Liver (tissue), 8 donors: ENCODE measurements at regions not wholly inside any gene's neighbourhood (a gene's known extent, or its start where the extent isn't known, plus 50 kb on each side); places are given as distances from the start of the nearest gene placed in this dataset.

Experiments used
- DNase-seq: peaks from one replicate; pipeline ENCODE4 v3.0.0-alpha.2; 2017; ENCODE audit warnings: low spot score
- H3K27ac ChIP-seq, 2 donors: one replicate each; pipeline ENCODE4 v1.7.0; 2013; ENCODE audit warnings: inconsistent platforms in 2 of 2, low read length in 2 of 2, control low read depth in 1 of 2, low read depth in 1 of 2, mild to moderate bottlenecking in 1 of 2
- H3K27me3 ChIP-seq, 4 donors: one replicate each; pipeline versions ENCODE4 v1.6.1 to v1.7.0; 2013; ENCODE audit warnings: low read length in 3 of 4, inconsistent platforms in 1 of 4, mild to moderate bottlenecking in 1 of 4, moderate library complexity in 1 of 4; ENCODE audit not compliant: control insufficient read depth in 4 of 4, insufficient read depth in 4 of 4
- H3K36me3 ChIP-seq, 4 donors: one replicate each; pipeline versions ENCODE4 v1.6.1 to v1.7.0; 2013; ENCODE audit warnings: low read length in 3 of 4, mild to moderate bottlenecking in 3 of 4, low read depth in 1 of 4, moderate library complexity in 1 of 4; ENCODE audit not compliant: control insufficient read depth in 4 of 4, insufficient read depth in 3 of 4
- H3K4me1 ChIP-seq, 4 donors: one replicate each; pipeline versions ENCODE4 v1.6.1 to v1.7.0; 2013; ENCODE audit warnings: low read length in 3 of 4, mild to moderate bottlenecking in 3 of 4, moderate library complexity in 1 of 4; ENCODE audit not compliant: control insufficient read depth in 4 of 4, insufficient read depth in 4 of 4
- H3K4me3 ChIP-seq, 3 donors: one replicate each; pipeline versions ENCODE4 v1.6.1 to v1.7.0; 2013; ENCODE audit warnings: low read length in 3 of 3, control low read depth in 1 of 3, low read depth in 1 of 3, mild to moderate bottlenecking in 1 of 3
- H3K9ac ChIP-seq, 2 donors: one replicate each; pipeline ENCODE4 v1.7.0; 2013; ENCODE audit warnings: low read length in 2 of 2, mild to moderate bottlenecking in 2 of 2, moderate library complexity in 2 of 2, control low read depth in 1 of 2, low read depth in 1 of 2
- H3K9me3 ChIP-seq, 4 donors: one replicate each; pipeline versions ENCODE4 v1.6.1 to v1.7.0; 2013; ENCODE audit warnings: low read length in 3 of 4; ENCODE audit not compliant: control insufficient read depth in 4 of 4
- EGR1 ChIP-seq, 2 donors: IDR thresholded peaks; 2 replicates each; pipeline ENCODE4 v1.6.1; 2016 to 2018; ENCODE audit warnings: antibody characterized with exemption in 2 of 2, low read depth in 2 of 2
- FOXA2 ChIP-seq: IDR thresholded peaks from 2 replicates; pipeline ENCODE4 v1.6.1; 2016; ENCODE audit warnings: antibody characterized with exemption
- GABPA ChIP-seq, 2 donors: IDR thresholded peaks in 1 of 2; conservative IDR thresholded peaks in 1 of 2; 2 replicates each; pipeline ENCODE4 v1.6.1; 2016; ENCODE audit warnings: antibody characterized with exemption in 2 of 2, mild to moderate bottlenecking in 1 of 2, moderate library complexity in 1 of 2
- HNF4G ChIP-seq: IDR thresholded peaks from 2 replicates; pipeline ENCODE4 v1.6.1; 2016; ENCODE audit warnings: antibody characterized with exemption
- JUND ChIP-seq, 2 donors: IDR thresholded peaks; 2 replicates each; pipeline ENCODE4 v1.6.1; 2016; ENCODE audit warnings: antibody characterized with exemption in 2 of 2
- NR2F2 ChIP-seq: IDR thresholded peaks from 2 replicates; pipeline ENCODE4 v1.6.1; 2016; ENCODE audit warnings: antibody characterized with exemption
- RAD21 ChIP-seq, 2 donors: IDR thresholded peaks; 2 replicates each; pipeline ENCODE4 v1.6.1; 2016; ENCODE audit warnings: antibody characterized with exemption in 2 of 2, mild to moderate bottlenecking in 2 of 2
- RXRA ChIP-seq, 2 donors: IDR thresholded peaks; 2 replicates each; pipeline ENCODE4 v1.6.1; 2017 to 2018; ENCODE audit warnings: antibody characterized with exemption in 2 of 2, mild to moderate bottlenecking in 1 of 2
- SP1 ChIP-seq: IDR thresholded peaks from 2 replicates; pipeline ENCODE4 v1.6.1; 2018; ENCODE audit warnings: antibody characterized with exemption, mild to moderate bottlenecking
- TAF1 ChIP-seq: conservative IDR thresholded peaks from 2 replicates; pipeline ENCODE4 v1.6.1; 2016; ENCODE audit warnings: antibody characterized with exemption, mild to moderate bottlenecking
- YY1 ChIP-seq: IDR thresholded peaks from 2 replicates; pipeline ENCODE4 v1.6.1; 2016; ENCODE audit warnings: antibody characterized with exemption, mild to moderate bottlenecking
- WGBS: extraction: QIAGEN DNeasy Blood & Tissue Kit; methylation state at CpG from one replicate; pipeline ENCODE4 v1.1.7; 2013; 5-methylcytosine and 5-hydroxymethylcytosine counted together
- TF ChIP-seq, protein P1 (sequence below): fragments of 150-350 bp; IDR thresholded peaks from 2 replicates; pipeline ENCODE4 v1.5.1; 2017; ENCODE audit warnings: improper control_type of control experiment, low read depth, low read length; ENCODE audit not compliant: missing input control
- TF ChIP-seq, protein P2 (sequence below): IDR thresholded peaks from 2 replicates; pipeline ENCODE4 v1.6.1; 2016; ENCODE audit warnings: antibody characterized with exemption, mild to moderate bottlenecking
- TF ChIP-seq, protein P3 (sequence below): IDR thresholded peaks from 2 replicates; pipeline ENCODE4 v1.6.1; 2016; ENCODE audit warnings: antibody characterized with exemption
- TF ChIP-seq, protein P4 (sequence below): IDR thresholded peaks from 2 replicates; pipeline ENCODE4 v1.6.1; 2016; ENCODE audit warnings: antibody characterized with exemption
- donor health status: healthy.
- donor health status: healthy.
- donor health status: healthy.
- donor health status: healthy.
- donor health status: healthy.

DNA sequence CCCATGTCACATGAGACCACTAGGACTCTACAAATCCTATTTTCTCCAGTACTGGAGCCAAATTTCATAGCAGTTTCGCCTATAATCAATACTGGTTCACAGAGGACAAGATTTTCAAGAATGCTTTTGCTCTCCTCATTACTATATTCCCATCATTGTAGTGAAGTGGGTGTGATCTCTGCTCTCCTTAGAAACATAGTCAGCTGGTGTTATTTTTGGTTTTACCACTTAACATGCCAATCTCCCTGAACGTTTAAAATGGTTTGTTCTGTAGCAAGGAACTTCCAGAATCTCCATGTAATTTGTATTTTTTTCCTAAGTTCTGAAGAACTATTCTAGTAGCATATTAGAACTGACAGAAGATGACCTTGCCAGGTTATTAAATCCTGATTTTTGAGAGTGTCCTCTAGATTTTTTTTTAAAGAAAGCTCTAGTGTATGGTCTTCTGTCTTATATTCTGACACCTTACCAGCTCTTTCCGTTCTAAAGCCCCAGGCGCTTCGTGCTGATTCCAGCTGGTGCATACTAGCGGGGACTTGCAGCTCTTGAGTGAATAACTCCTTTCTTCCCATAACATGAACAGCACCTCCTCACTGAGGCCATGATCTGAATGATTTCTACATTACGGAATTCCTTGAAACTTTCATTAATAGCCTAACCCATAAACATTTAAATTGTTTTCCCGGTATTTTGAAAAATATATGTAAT lies 1372.9 kb downstream of the TECRL start:
- no peaks in the 10 kb centered on the region for H3K4me1 ChIP-seq
- no peak overlapping the region for H3K27ac ChIP-seq
- H3K9me3 ChIP-seq = no peaks in the 10 kb centered on the region
- WGBS = 65% methylated on average over 8 of the region's 8 CpGs
- no peak overlapping the region for H3K9ac ChIP-seq
- no peak overlapping the region for H3K4me3 ChIP-seq
- DNase-seq = no peak
- TF ChIP-seq TAF1 (no peak), NR2F2 (no peak), JUND (IDR thresholded peaks at IDR 0.05) (no peak), RAD21 (IDR thresholded peaks at IDR 0.05) (no peak), GABPA (IDR thresholded peaks at IDR 0.05 in 1 of 2, conservative IDR thresholded peaks at IDR 0.05 in 1 of 2) (no peak), HNF4G (no peak), YY1 (no peak)
- TF ChIP-seq, protein P1, sequence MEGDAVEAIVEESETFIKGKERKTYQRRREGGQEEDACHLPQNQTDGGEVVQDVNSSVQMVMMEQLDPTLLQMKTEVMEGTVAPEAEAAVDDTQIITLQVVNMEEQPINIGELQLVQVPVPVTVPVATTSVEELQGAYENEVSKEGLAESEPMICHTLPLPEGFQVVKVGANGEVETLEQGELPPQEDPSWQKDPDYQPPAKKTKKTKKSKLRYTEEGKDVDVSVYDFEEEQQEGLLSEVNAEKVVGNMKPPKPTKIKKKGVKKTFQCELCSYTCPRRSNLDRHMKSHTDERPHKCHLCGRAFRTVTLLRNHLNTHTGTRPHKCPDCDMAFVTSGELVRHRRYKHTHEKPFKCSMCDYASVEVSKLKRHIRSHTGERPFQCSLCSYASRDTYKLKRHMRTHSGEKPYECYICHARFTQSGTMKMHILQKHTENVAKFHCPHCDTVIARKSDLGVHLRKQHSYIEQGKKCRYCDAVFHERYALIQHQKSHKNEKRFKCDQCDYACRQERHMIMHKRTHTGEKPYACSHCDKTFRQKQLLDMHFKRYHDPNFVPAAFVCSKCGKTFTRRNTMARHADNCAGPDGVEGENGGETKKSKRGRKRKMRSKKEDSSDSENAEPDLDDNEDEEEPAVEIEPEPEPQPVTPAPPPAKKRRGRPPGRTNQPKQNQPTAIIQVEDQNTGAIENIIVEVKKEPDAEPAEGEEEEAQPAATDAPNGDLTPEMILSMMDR = no peak
- TF ChIP-seq, protein P2, sequence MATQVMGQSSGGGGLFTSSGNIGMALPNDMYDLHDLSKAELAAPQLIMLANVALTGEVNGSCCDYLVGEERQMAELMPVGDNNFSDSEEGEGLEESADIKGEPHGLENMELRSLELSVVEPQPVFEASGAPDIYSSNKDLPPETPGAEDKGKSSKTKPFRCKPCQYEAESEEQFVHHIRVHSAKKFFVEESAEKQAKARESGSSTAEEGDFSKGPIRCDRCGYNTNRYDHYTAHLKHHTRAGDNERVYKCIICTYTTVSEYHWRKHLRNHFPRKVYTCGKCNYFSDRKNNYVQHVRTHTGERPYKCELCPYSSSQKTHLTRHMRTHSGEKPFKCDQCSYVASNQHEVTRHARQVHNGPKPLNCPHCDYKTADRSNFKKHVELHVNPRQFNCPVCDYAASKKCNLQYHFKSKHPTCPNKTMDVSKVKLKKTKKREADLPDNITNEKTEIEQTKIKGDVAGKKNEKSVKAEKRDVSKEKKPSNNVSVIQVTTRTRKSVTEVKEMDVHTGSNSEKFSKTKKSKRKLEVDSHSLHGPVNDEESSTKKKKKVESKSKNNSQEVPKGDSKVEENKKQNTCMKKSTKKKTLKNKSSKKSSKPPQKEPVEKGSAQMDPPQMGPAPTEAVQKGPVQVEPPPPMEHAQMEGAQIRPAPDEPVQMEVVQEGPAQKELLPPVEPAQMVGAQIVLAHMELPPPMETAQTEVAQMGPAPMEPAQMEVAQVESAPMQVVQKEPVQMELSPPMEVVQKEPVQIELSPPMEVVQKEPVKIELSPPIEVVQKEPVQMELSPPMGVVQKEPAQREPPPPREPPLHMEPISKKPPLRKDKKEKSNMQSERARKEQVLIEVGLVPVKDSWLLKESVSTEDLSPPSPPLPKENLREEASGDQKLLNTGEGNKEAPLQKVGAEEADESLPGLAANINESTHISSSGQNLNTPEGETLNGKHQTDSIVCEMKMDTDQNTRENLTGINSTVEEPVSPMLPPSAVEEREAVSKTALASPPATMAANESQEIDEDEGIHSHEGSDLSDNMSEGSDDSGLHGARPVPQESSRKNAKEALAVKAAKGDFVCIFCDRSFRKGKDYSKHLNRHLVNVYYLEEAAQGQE = no peak
- TF ChIP-seq, protein P3, sequence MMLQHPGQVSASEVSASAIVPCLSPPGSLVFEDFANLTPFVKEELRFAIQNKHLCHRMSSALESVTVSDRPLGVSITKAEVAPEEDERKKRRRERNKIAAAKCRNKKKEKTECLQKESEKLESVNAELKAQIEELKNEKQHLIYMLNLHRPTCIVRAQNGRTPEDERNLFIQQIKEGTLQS = no peak
- no peaks in the 10 kb centered on the region for H3K27me3 ChIP-seq
- H3K36me3 ChIP-seq = no peaks in the 10 kb centered on the region

DNA sequence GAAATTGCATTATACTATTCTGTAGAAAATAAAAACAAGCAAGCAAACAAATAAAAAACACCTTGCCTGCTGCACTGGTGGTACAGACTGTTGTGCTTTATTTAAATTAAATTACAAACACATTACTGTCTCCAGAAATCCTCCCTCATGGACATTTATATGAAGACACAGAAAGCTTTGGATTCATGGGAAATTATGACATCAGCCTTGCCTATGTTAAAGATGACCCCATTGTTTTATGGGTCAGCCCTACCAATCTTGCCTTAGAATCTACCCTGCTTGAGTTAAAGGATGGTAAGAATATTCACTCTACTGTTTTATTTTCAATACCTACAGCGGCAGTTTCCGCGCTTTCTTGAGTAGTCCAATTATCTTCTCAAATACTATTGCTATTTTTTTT lies 1379.9 kb downstream of the TECRL start:
- 61% methylated on average over 3 of the region's 3 CpGs for WGBS
- Histone ChIP-seq H3K36me3 (no peaks in the 10 kb centered on the region), H3K27ac (no peak overlapping the region), H3K27me3 (no peaks in the 10 kb centered on the region), H3K4me3 (no peak overlapping the region), H3K4me1 (no peaks in the 10 kb centered on the region), H3K9me3 (no peaks in the 10 kb centered on the region), H3K9ac (no peak overlapping the region)
- DNase-seq = no peak
- no peak for TF ChIP-seq EGR1 (IDR thresholded peaks at IDR 0.05; ENCODE audit: low read depth in 2 of 2)

DNA sequence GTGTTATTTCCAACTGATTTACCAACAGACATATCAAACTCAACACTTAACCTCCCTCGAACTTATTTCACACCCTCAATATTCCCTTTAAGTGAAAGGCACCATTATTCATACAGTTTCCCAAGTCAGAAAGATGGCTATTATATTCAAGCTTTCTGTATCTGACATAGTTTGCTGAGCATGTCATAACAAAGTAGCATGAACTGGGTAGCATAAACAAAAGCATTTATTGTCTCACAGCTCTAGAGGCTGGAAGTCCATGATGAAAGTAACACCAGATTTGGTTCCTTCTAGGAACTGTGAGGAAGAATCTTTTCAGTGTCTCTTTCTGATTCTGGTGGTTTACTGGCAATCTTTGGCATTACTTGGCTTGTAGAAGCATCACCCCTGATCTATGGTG lies 1388.6 kb downstream of the TECRL start:
- Histone ChIP-seq H3K4me3 (no peak overlapping the region), H3K9me3 (no peaks in the 10 kb centered on the region), H3K36me3 (no peaks in the 10 kb centered on the region), H3K27me3 (no peaks in the 10 kb centered on the region), H3K27ac (no peak overlapping the region), H3K9ac (no peak overlapping the region), H3K4me1 (no peaks in the 10 kb centered on the region)
- WGBS = 66% methylated on average over 1 of the region's 1 CpG
- no peak for DNase-seq
- no peak for TF ChIP-seq JUND (IDR thresholded peaks at IDR 0.05)
- no peak for TF ChIP-seq GABPA (IDR thresholded peaks at IDR 0.05 in 1 of 2, conservative IDR thresholded peaks at IDR 0.05 in 1 of 2)
- TF ChIP-seq RXRA (IDR thresholded peaks at IDR 0.05) = no peak
- TF ChIP-seq NR2F2 = no peak
- TF ChIP-seq RAD21 (IDR thresholded peaks at IDR 0.05) = no peak
- TF ChIP-seq, protein P2 = no peak
- TF ChIP-seq, protein P4, sequence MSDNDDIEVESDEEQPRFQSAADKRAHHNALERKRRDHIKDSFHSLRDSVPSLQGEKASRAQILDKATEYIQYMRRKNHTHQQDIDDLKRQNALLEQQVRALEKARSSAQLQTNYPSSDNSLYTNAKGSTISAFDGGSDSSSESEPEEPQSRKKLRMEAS = no peak
- no peak for TF ChIP-seq FOXA2
- TF ChIP-seq TAF1 = no peak
- no peak for TF ChIP-seq YY1
- TF ChIP-seq, protein P3 = no peak
- TF ChIP-seq HNF4G = no peak
- TF ChIP-seq SP1 = no peak
- no peak for TF ChIP-seq EGR1 (IDR thresholded peaks at IDR 0.05; ENCODE audit: low read depth in 2 of 2)
